H4 (cell line): ENCODE measurements at regions not wholly inside any gene's neighbourhood (a gene's known extent, or its start where the extent isn't known, plus 50 kb on each side); places are given as distances from the start of the nearest gene placed in this dataset.
A peak's percentile ranks its signal among the peaks of the same experiment; 100 is the strongest.
"Not testable (repeated sequence)": the region's sequence is repeated elsewhere in the genome, so short reads cannot be mapped to it uniquely, and the experiment has no call there.

ENCODE experiments used
- DNase-seq: peaks from one replicate; pipeline ENCODE4 v3.0.0-alpha.2; 2015; ENCODE audit warnings: low spot score

GRCh38 chr5:113721171-113721570 is 207.7 kb downstream of the YTHDC2 start:
- DNase-seq, result no peak

DNA sequence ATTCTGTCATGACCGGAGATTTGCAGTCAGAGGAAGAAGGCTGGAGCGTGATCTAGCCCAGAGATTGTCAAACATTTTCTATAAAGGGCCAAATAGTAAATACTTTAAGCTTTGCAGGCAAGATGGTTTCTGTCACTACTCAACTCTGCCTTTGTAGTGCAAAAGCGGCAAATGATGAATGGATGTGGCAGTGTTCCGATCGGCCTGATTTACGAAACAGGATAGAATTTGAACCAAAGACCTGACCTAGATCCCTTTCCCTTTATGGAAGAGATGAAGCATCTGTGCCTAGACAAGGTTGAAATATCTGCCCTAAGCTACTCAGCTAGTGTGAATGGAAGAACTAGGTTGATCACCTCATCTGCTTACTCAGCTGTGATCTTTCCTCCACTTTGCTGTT is 209.5 kb downstream of the YTHDC2 start:
- no peak for DNase-seq

GRCh38 chr5:113735751-113736150 is 222.3 kb downstream of the YTHDC2 start:
- DNase-seq, result no peak

DNA sequence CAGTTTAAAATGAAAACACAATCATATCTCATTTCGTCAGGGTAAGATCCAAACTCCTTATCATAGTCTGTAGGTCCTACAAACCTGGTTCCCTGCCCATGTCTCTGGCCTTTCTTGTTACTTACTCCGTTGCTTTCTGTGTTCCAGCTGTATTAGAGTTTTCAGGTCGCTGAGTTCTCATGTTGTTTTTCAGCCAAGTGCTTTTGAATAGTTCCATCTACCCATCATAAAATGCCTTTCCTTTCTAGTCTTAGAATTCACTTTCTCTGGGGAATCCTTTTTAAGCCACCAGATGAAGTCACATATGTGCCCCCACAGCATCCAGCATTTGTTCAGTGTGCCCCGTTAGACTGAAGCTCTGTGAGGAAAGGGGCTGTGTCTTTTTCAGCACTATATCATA is 228.7 kb downstream of the YTHDC2 start:
- no peak for DNase-seq

GRCh38 chr5:113742639-113743038 is 229.1 kb downstream of the YTHDC2 start:
- no peak for DNase-seq

DNA sequence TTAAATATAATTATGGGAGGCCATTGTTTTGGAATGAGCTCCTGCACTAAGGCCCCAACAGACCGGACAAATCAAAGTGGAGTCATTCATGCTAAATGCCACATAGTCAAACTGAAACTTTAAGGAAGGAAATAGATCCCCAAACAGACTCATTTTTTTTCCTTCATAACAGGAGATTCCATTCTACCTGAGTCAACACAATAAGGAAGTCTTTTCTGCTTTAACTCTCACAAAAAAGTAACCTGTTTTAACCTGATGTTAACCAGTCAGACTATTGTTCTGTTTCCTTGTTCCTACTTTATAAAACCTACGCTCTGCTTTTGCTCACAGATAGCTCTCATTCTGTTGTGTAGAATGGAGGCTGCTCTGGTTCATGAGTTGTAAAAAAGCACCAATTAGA is 234.9 kb downstream of the YTHDC2 start:
- DNase-seq, result no peak

- DNase-seq, result no peak
Observed at GRCh38 chr5:113749334-113749733, 235.8 kb downstream of the YTHDC2 start.

DNA sequence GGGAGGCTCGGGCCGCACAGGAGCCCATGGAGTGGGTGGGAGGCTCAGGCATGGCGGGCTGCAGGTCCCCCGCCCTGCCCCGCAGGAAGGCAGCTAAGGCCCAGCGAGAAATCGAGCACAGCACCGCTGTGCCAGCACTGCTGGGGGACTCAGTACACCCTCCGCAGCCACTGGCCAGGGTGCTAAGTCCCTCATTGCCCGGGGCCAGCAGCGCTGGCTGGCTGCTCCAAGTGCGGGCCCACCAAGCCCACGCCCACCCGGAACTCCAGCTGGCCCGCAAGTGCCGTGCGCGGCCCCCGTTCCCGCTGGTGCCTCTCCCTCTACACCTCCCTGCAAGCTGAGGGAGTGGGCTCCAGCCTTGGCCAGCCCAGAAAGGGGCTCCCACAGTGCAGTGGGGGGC is 239.7 kb downstream of the YTHDC2 start:
- not testable (repeated sequence) for DNase-seq

GRCh38 chr5:113755516-113755915 is 242.0 kb downstream of the YTHDC2 start:
- DNase-seq, result peak; percentile 46

- DNase-seq, result peak; percentile 13
Observed at GRCh38 chr5:113757508-113757907, 244.0 kb downstream of the YTHDC2 start.

- DNase-seq, result no peak
Observed at GRCh38 chr5:113759505-113759904, 246.0 kb downstream of the YTHDC2 start.

GRCh38 chr5:113760486-113760885 is 247.0 kb downstream of the YTHDC2 start:
- no peak for DNase-seq

GRCh38 chr5:113761594-113761993 is 248.1 kb downstream of the YTHDC2 start:
- DNase-seq, result no peak

- DNase-seq, result no peak
Observed at GRCh38 chr5:113764382-113764781, 250.9 kb downstream of the YTHDC2 start.

GRCh38 chr5:113766827-113767226 is 253.3 kb downstream of the YTHDC2 start:
- not testable (repeated sequence) for DNase-seq

- no peak for DNase-seq
Observed at GRCh38 chr5:113770648-113771047, 257.2 kb downstream of the YTHDC2 start.

- DNase-seq, result no peak
Observed at GRCh38 chr5:113771483-113771882, 258.0 kb downstream of the YTHDC2 start.

- no peak for DNase-seq
Observed at GRCh38 chr5:113776168-113776567, 262.7 kb downstream of the YTHDC2 start.

GRCh38 chr5:113776832-113777525 is 263.5 kb downstream of the YTHDC2 start:
- DNase-seq, result peak; percentile 84

- DNase-seq, result no peak
Observed at GRCh38 chr5:113778147-113778546, 264.7 kb downstream of the YTHDC2 start.

DNA sequence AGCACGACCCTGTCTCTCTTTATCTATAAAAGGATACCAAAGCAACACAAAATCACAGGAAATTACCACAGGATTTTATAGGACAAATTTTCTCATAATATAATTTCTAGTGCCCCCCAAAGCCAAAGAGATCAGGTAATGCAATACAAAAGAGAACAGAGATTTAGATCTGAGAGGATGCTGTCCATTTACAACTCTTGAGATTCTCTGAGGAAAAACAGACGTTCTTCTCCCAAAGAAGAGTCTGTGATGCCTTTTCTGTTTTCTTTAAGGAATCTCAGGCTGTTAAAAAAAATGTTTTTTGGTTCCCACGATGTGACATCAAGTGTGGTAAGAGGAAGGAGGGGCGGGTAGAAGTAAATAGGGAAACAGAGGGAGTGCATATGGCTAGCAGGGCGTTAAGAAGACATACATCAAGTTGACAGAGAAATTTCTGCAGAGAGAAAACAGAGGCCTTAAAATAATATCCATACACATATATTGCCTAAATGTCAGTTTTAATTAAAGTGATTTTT is 274.7 kb downstream of the YTHDC2 start:
- DNase-seq, result no peak

GRCh38 chr5:113789769-113790168 is 276.3 kb downstream of the YTHDC2 start:
- DNase-seq, result no peak

- no peak for DNase-seq
Observed at GRCh38 chr5:113792806-113793205, 279.3 kb downstream of the YTHDC2 start.

GRCh38 chr5:113794981-113795380 is 281.5 kb downstream of the YTHDC2 start:
- no peak for DNase-seq
